ENCODE measurements at regions not wholly inside any gene's neighbourhood (a gene's known extent, or its start where the extent isn't known, plus 50 kb on each side); places are given as distances from the start of the nearest gene placed in this dataset.

- Histone ChIP-seq H3K4me1 (no peaks in the 10 kb centered on the region), H3K36me3 (ENCODE audit: low read depth, missing control alignments) (no peaks in the 10 kb centered on the region), H3K4me3 (no peak overlapping the region), H3K27ac (no peak overlapping the region), H3K9me3 (no peaks in the 10 kb centered on the region), H3K27me3 (no peaks in the 10 kb centered on the region)
- TF ChIP-seq POLR2A (IDR thresholded peaks at IDR 0.05) (no peak), CTCF (IDR thresholded peaks at IDR 0.05) (no peak)
- WGBS, 2 donors, result 91 to 100% methylated on average over 2 of the region's 2 CpGs
- intact Hi-C loops (cut with DNase I; ENCODE audit: low total_unique reads), result no loop called here
- DNase-seq, result no peak
Observed at GRCh38 chr12:4212845-4213244, 60.7 kb upstream of the CCND2 start.

- no peak overlapping the region for H3K4me3 ChIP-seq
- 84 to 87% methylated on average over 10 of the region's 10 CpGs for WGBS, 2 donors
- no peaks in the 10 kb centered on the region for H3K9me3 ChIP-seq
- no peak for DNase-seq
- H3K27ac ChIP-seq, result no peak overlapping the region
- intact Hi-C loops (cut with DNase I; ENCODE audit: low total_unique reads), result no loop called here
- no peaks in the 10 kb centered on the region for H3K4me1 ChIP-seq
- H3K27me3 ChIP-seq, result no peaks in the 10 kb centered on the region
- H3K36me3 ChIP-seq (ENCODE audit: low read depth, missing control alignments), result no peaks in the 10 kb centered on the region
- TF ChIP-seq CTCF (IDR thresholded peaks at IDR 0.05) (no peak), POLR2A (IDR thresholded peaks at IDR 0.05) (no peak)
Observed at GRCh38 chr12:4211372-4211771, 62.2 kb upstream of the CCND2 start.

GRCh38 chr12:4210183-4210582, 63.4 kb upstream of the CCND2 start:
- Histone ChIP-seq H3K9me3 (no peaks in the 10 kb centered on the region), H3K27ac (no peak overlapping the region), H3K4me1 (no peaks in the 10 kb centered on the region), H3K36me3 (ENCODE audit: low read depth, missing control alignments) (no peaks in the 10 kb centered on the region), H3K4me3 (no peak overlapping the region), H3K27me3 (no peaks in the 10 kb centered on the region)
- TF ChIP-seq POLR2A (IDR thresholded peaks at IDR 0.05), result no peak
- no peak for TF ChIP-seq CTCF (IDR thresholded peaks at IDR 0.05)
- 70 to 74% methylated on average over 4 of the region's 4 CpGs for WGBS, 2 donors
- no peak for DNase-seq
- intact Hi-C loops (cut with DNase I; ENCODE audit: low total_unique reads), result no loop called here

- no peaks in the 10 kb centered on the region for H3K9me3 ChIP-seq
- 83 to 92% methylated on average over 9 of the region's 9 CpGs for WGBS, 2 donors
- intact Hi-C loops (cut with DNase I; ENCODE audit: low total_unique reads), result no loop called here
- TF ChIP-seq POLR2A (IDR thresholded peaks at IDR 0.05), result no peak
- H3K4me3 ChIP-seq, result no peak overlapping the region
- H3K4me1 ChIP-seq, result no peaks in the 10 kb centered on the region
- no peaks in the 10 kb centered on the region for H3K27me3 ChIP-seq
- H3K36me3 ChIP-seq (ENCODE audit: low read depth, missing control alignments), result no peaks in the 10 kb centered on the region
- no peak overlapping the region for H3K27ac ChIP-seq
- DNase-seq, result no peak
Observed at GRCh38 chr12:4206470-4206869, 67.1 kb upstream of the CCND2 start.

- no peak overlapping the region for H3K27ac ChIP-seq
- H3K36me3 ChIP-seq (ENCODE audit: low read depth, missing control alignments), result no peaks in the 10 kb centered on the region
- no peak overlapping the region for H3K4me3 ChIP-seq
- H3K4me1 ChIP-seq, result no peaks in the 10 kb centered on the region
- intact Hi-C loops (cut with DNase I; ENCODE audit: low total_unique reads), result no loop called here
- H3K27me3 ChIP-seq, result no peaks in the 10 kb centered on the region
- WGBS, 2 donors, result 73 to 75% methylated on average over 3 of the region's 3 CpGs
- no peaks in the 10 kb centered on the region for H3K9me3 ChIP-seq
- TF ChIP-seq POLR2A (IDR thresholded peaks at IDR 0.05) (no peak), CTCF (IDR thresholded peaks at IDR 0.05) (no peak)
- DNase-seq, result no peak
Observed at GRCh38 chr12:4203772-4204376, 69.7 kb upstream of the CCND2 start.

All from testis (tissue), 2 donors.